Left renal cortex interstitium (tissue), 4 donors: ENCODE measurements at regions not wholly inside any gene's neighbourhood (a gene's known extent, or its start where the extent isn't known, plus 50 kb on each side); places are given as distances from the start of the nearest gene placed in this dataset.
"Not testable (repeated sequence)": the region's sequence is repeated elsewhere in the genome, so short reads cannot be mapped to it uniquely, and the experiment has no call there.

Experiments
- DNase-seq, 4 donors: peaks; one replicate each; pipeline ENCODE4 v3.0.0-alpha.2; 2013; ENCODE audit warnings: low read depth in 4 of 4, low spot score in 2 of 4, missing footprints in 1 of 4

GRCh38 chr15:62649793-62650420 is 392.6 kb upstream of the TPM1 start:
- no peak for DNase-seq

GRCh38 chr15:62653122-62653521 is 389.4 kb upstream of the TPM1 start:
- no peak for DNase-seq

- no peak for DNase-seq
Observed at GRCh38 chr15:62656071-62656470, 386.5 kb upstream of the TPM1 start.

GRCh38 chr15:62657501-62657900 is 385.0 kb upstream of the TPM1 start:
- DNase-seq, result not testable (repeated sequence)

GRCh38 chr15:62658498-62658897 is 384.0 kb upstream of the TPM1 start:
- DNase-seq, result no peak

GRCh38 chr15:62663547-62663946 is 379.0 kb upstream of the TPM1 start:
- no peak for DNase-seq

- no peak for DNase-seq
Observed at GRCh38 chr15:62665449-62665848, 377.1 kb upstream of the TPM1 start.

- DNase-seq, result no peak
Observed at GRCh38 chr15:62666046-62666445, 376.5 kb upstream of the TPM1 start.

GRCh38 chr15:62672268-62672667 is 370.3 kb upstream of the TPM1 start:
- DNase-seq, result no peak

GRCh38 chr15:62676891-62677290 is 365.7 kb upstream of the TPM1 start:
- no peak for DNase-seq

GRCh38 chr15:62681939-62682896 is 360.3 kb upstream of the TPM1 start:
- DNase-seq, result no peak

GRCh38 chr15:62683192-62683591 is 359.4 kb upstream of the TPM1 start:
- not testable (repeated sequence) for DNase-seq

GRCh38 chr15:62684123-62684808 is 358.3 kb upstream of the TPM1 start:
- DNase-seq, result no peak

GRCh38 chr15:62691008-62691407 is 351.5 kb upstream of the TPM1 start:
- DNase-seq, result no peak

- DNase-seq, result no peak
Observed at GRCh38 chr15:62697636-62698035, 344.9 kb upstream of the TPM1 start.

GRCh38 chr15:62698646-62699045 is 343.9 kb upstream of the TPM1 start:
- DNase-seq, result no peak

- DNase-seq, result no peak
Observed at GRCh38 chr15:62706317-62706716, 336.2 kb upstream of the TPM1 start.

GRCh38 chr15:62708470-62708869 is 334.1 kb upstream of the TPM1 start:
- no peak for DNase-seq

- no peak for DNase-seq
Observed at GRCh38 chr15:62709261-62709660, 333.3 kb upstream of the TPM1 start.

- no peak for DNase-seq
Observed at GRCh38 chr15:62711691-62712454, 330.7 kb upstream of the TPM1 start.

GRCh38 chr15:62712455-62712839 is 330.1 kb upstream of the TPM1 start:
- DNase-seq, result no peak
